Astrocyte of the spinal cord (primary cell): ENCODE measurements at regions not wholly inside any gene's neighbourhood (a gene's known extent, or its start where the extent isn't known, plus 50 kb on each side); places are given as distances from the start of the nearest gene placed in this dataset.
A peak's percentile ranks its signal among the peaks of the same experiment; 100 is the strongest.

ENCODE experiments used
- DNase-seq: peaks from one replicate; pipeline ENCODE4 v3.0.0; 2011; ENCODE audit warnings: low read depth, low spot score
- H3K4me3 ChIP-seq: 2 replicates; pipeline ENCODE4 v1.5.1; 2011; ENCODE audit warnings: low read depth, mild to moderate bottlenecking, low read length, moderate library complexity
- CTCF ChIP-seq: IDR thresholded peaks from 2 replicates; pipeline ENCODE4 v1.5.1; 2012; ENCODE audit warnings: low read depth, mild to moderate bottlenecking, low read length, inconsistent platforms
- in situ Hi-C: cut with HindIII; loops from 2 replicates; pipeline ENCODE4 v1.10.0; 2017; ENCODE audit warnings: low sequenced_read_pairs

GRCh38 chr18:40179729-40180461 lies 1775.1 kb upstream of the PIK3C3 start:
- in situ Hi-C loops, result no loop called here
- peak; percentile 6 for DNase-seq
- no peak overlapping the region for H3K4me3 ChIP-seq
- no peak for TF ChIP-seq CTCF

GRCh38 chr18:40168026-40168425 lies 1787.0 kb upstream of the PIK3C3 start:
- no peak for TF ChIP-seq CTCF
- H3K4me3 ChIP-seq, result no peak overlapping the region
- no peak for DNase-seq
- in situ Hi-C loops, result no loop called here

GRCh38 chr18:40163254-40163653 lies 1791.8 kb upstream of the PIK3C3 start:
- in situ Hi-C loops, result no loop called here
- DNase-seq, result no peak
- TF ChIP-seq CTCF, result no peak
- no peak overlapping the region for H3K4me3 ChIP-seq

GRCh38 chr18:40160361-40160760 lies 1794.7 kb upstream of the PIK3C3 start:
- no peak overlapping the region for H3K4me3 ChIP-seq
- DNase-seq, result no peak
- in situ Hi-C loops, result no loop called here
- no peak for TF ChIP-seq CTCF

GRCh38 chr18:40159141-40160017 lies 1795.7 kb upstream of the PIK3C3 start:
- peak; percentile 72 for TF ChIP-seq CTCF
- DNase-seq, result peak; percentile 61
- no peak overlapping the region for H3K4me3 ChIP-seq
- in situ Hi-C loops, result no loop called here

- H3K4me3 ChIP-seq, result no peak overlapping the region
- no peak for TF ChIP-seq CTCF
- DNase-seq, result no peak
- in situ Hi-C loops, result no loop called here
These were observed 1797.9 kb upstream of the PIK3C3 start for GRCh38 chr18:40157120-40157519.
